ENCODE measurements at regions not wholly inside any gene's neighbourhood (a gene's known extent, or its start where the extent isn't known, plus 50 kb on each side); places are given as distances from the start of the nearest gene placed in this dataset.

- no peak for TF ChIP-seq CTCF (IDR thresholded peaks at IDR 0.05)
Observed at GRCh38 chr5:159581502-159582249, 251.4 kb upstream of the IL12B start.

- TF ChIP-seq CTCF (IDR thresholded peaks at IDR 0.05), result no peak
Observed at GRCh38 chr5:159582756-159583541, 252.7 kb upstream of the IL12B start.

GRCh38 chr5:159586921-159587320 lies 256.6 kb upstream of the IL12B start:
- TF ChIP-seq CTCF (IDR thresholded peaks at IDR 0.05), result no peak

GRCh38 chr5:159588941-159589340 lies 258.7 kb upstream of the IL12B start:
- TF ChIP-seq CTCF (IDR thresholded peaks at IDR 0.05), result no peak

- TF ChIP-seq CTCF (IDR thresholded peaks at IDR 0.05), result no peak
Observed at GRCh38 chr5:159593518-159594073, 263.3 kb upstream of the IL12B start.

GRCh38 chr5:159601216-159601615 lies 270.9 kb upstream of the IL12B start:
- no peak for TF ChIP-seq CTCF (IDR thresholded peaks at IDR 0.05)

- no peak for TF ChIP-seq CTCF (IDR thresholded peaks at IDR 0.05)
Observed at GRCh38 chr5:159602434-159602833, 272.1 kb upstream of the IL12B start.

Data from LNCAP (cell line).